Tibial nerve (tissue), 4 donors: ENCODE measurements at regions not wholly inside any gene's neighbourhood (a gene's known extent, or its start where the extent isn't known, plus 50 kb on each side); places are given as distances from the start of the nearest gene placed in this dataset.

ENCODE experiments used
- DNase-seq, 2 donors: peaks; one replicate each; pipeline ENCODE4 v3.0.0-alpha.2; 2019; ENCODE audit warnings: low spot score in 2 of 2
- H3K27ac ChIP-seq, 4 donors: fragments of 200-600 bp; sonication (generic) in 3 of 4; one replicate each; pipeline ENCODE4 v1.5.1; 2017 to 2019; ENCODE audit warnings: mild to moderate bottlenecking in 1 of 4
- H3K27me3 ChIP-seq, 2 donors: fragments of 200-600 bp; sonication (generic) in 1 of 2; one replicate each; pipeline versions ENCODE4 v1.5.1 to v1.6.0; 2017 to 2019
- H3K36me3 ChIP-seq, 3 donors: fragments of 200-600 bp; sonication (generic); one replicate each; pipeline ENCODE4 v1.5.1; 2018 to 2019
- H3K4me1 ChIP-seq, 4 donors: fragments of 200-600 bp; sonication (generic) in 3 of 4; one replicate each; pipeline ENCODE4 v1.5.1; 2017 to 2019
- H3K4me3 ChIP-seq, 4 donors: fragments of 200-600 bp; sonication (generic) in 3 of 4; one replicate each; pipeline ENCODE4 v1.5.1; 2017 to 2019; ENCODE audit warnings: mild to moderate bottlenecking in 1 of 4, moderate library complexity in 1 of 4
- H3K9me3 ChIP-seq, 4 donors: fragments of 200-600 bp; sonication (generic) in 3 of 4; one replicate each; pipeline ENCODE4 v1.5.1; 2017 to 2019
- CTCF ChIP-seq, 5 experiments: fragments of 200-600 bp in 3 of 5; fragments of 450-650 bp in 2 of 5; sonication (generic) in 3 of 5; IDR thresholded peaks; one replicate each; pipeline ENCODE4 v1.5.1; 2016 to 2019; ENCODE audit warnings: antibody characterized with exemption in 5 of 5, mild to moderate bottlenecking in 3 of 5, moderate library complexity in 2 of 5
- EP300 ChIP-seq, 2 donors: sonication (generic); formaldehyde crosslinking; IDR thresholded peaks; one replicate each; pipeline ENCODE4 v1.6.1; 2017; ENCODE audit warnings: antibody characterized with exemption in 2 of 2, mild to moderate bottlenecking in 1 of 2
- POLR2A ChIP-seq, 2 donors: fragments of 450-650 bp; IDR thresholded peaks; one replicate each; pipeline ENCODE4 v1.6.1; 2017; ENCODE audit warnings: antibody characterized with exemption in 2 of 2, mild to moderate bottlenecking in 2 of 2, moderate library complexity in 2 of 2
- WGBS, 2 donors: methylation state at CpG; one replicate each; pipeline ENCODE4 v1.1.5; 2018; 5-methylcytosine and 5-hydroxymethylcytosine counted together

DNA sequence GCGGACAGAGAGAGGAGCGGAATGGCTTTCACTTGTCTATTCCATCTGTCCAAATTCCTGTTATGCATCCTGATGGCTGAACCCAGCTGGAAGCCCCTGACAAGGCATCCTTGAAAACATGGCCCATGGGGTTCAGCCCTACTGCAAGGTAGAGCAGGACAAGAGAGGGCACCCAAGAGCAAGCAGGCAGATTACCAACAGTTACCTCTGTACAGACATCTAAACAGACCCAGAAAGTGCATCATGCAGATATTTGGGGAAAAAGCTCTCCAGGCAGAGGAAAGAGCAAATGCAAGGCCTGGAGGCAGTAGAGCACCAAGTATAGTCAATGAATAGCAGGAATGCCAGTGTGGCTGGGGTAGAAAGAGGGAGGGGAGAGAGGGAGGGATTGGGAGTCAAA is 407.5 kb downstream of the PCNX1 start:
- WGBS, 2 donors = 100% methylated on average over 2 of the region's 2 CpGs
- H3K27ac ChIP-seq = no peak overlapping the region
- no peaks in the 10 kb centered on the region for H3K27me3 ChIP-seq
- H3K9me3 ChIP-seq = no peaks in the 10 kb centered on the region
- H3K4me3 ChIP-seq = no peak overlapping the region
- H3K4me1 ChIP-seq = peaks cover 0 to 12% (median 2%) of the 10 kb centered on the region in 4 donors
- no peaks in the 10 kb centered on the region for H3K36me3 ChIP-seq
- DNase-seq = no peak
- TF ChIP-seq POLR2A (IDR thresholded peaks at IDR 0.05) (no peak), EP300 (IDR thresholded peaks at IDR 0.05) (no peak), CTCF (IDR thresholded peaks at IDR 0.05) (no peak)

DNA sequence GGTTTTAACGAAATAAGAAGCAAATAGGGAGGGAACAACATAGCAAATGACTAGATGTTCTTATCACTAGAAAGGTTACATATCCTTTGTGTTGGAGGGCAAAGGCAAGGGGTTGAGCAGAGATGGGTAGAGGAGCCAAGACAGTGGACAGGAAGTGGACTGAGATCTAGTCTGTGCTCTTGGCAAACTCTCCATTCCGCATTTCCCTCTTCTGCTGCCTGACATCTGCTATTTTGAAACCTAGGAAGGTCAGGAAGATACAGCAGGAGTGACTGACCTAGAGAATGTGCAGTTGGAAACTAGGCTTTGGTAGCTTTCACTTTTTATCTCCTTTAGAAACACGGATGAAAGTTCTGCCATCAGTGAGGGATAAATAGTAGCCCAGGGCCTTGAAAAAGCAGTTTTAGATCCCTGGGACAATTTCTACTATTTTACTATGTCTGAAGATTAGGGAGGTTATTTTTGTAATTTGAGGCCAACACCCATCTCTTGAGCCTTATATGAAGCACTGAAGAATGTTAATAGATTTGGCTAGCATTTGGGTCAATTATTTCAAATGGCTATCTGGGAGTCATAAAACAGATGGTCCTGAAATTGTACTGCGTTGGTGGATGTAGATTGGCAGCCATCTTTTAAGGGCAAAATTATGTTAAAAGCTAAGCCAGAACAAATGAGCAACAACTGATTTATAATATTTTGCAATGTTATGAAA is 410.3 kb downstream of the PCNX1 start:
- Histone ChIP-seq H3K9me3 (no peaks in the 10 kb centered on the region), H3K36me3 (no peaks in the 10 kb centered on the region), H3K27ac (peak overlapping the region in 2 of 4 donors; percentile 50 to 51), H3K4me3 (no peak overlapping the region), H3K27me3 (no peaks in the 10 kb centered on the region), H3K4me1 (peaks cover 0 to 19% (median 2%) of the 10 kb centered on the region in 4 donors)
- WGBS, 2 donors = 54 to 58% methylated on average over 4 of the region's 4 CpGs
- TF ChIP-seq CTCF (IDR thresholded peaks at IDR 0.05) (no peak), POLR2A (IDR thresholded peaks at IDR 0.05) (no peak), EP300 (IDR thresholded peaks at IDR 0.05) (no peak)
- DNase-seq = no peak

DNA sequence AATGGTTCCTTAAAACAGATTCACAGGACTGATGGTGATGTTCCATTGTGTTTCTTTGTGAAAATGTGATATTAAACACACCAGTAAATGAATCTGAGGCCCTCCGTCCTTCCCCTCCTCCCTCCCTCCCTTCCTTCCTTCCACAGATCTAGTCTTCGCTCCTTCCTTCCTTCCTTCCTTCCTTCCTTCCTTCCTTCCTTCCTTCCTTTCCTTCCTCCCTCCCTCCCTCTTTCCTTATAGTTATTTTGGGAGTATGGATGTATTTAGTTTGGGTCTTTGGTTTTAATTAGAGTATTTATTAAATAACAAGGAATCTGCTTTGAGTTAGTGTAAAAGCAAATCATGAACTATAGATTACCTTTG is 410.8 kb downstream of the PCNX1 start:
- Histone ChIP-seq H3K27me3 (no peaks in the 10 kb centered on the region), H3K4me1 (peaks cover 0 to 25% (median 4%) of the 10 kb centered on the region in 4 donors), H3K27ac (peak overlapping the region in 2 of 4 donors; percentile 50 to 51), H3K36me3 (no peaks in the 10 kb centered on the region), H3K9me3 (no peaks in the 10 kb centered on the region), H3K4me3 (no peak overlapping the region)
- TF ChIP-seq EP300 (IDR thresholded peaks at IDR 0.05) (no peak), POLR2A (IDR thresholded peaks at IDR 0.05) (no peak), CTCF (IDR thresholded peaks at IDR 0.05) (no peak)
- 79 to 82% methylated on average over 2 of the region's 2 CpGs for WGBS, 2 donors
- DNase-seq = no peak

DNA sequence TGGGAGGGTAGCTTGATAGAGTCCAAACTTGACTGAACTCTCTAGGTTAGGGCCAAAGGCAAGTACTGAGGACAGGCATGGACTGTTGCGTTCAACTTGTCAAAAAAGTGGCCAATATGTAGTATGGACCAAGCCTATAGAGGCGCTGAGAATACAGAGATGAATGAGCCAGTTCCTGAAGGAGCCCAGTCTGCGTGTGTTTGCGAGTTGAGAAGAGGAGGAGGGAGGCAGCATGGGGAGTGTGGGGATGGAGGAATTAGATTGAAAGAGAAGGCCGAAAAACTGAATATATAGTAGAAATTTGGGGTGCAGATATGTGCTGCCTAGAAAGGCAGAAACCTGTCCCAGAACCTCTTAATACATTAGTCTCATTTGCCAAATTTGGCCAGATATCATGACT is 412.4 kb downstream of the PCNX1 start:
- no peak for TF ChIP-seq POLR2A (IDR thresholded peaks at IDR 0.05)
- no peak for TF ChIP-seq EP300 (IDR thresholded peaks at IDR 0.05)
- TF ChIP-seq CTCF (IDR thresholded peaks at IDR 0.05) = no peak
- no peaks in the 10 kb centered on the region for H3K36me3 ChIP-seq
- no peak for DNase-seq
- no peaks in the 10 kb centered on the region for H3K27me3 ChIP-seq
- WGBS, 2 donors = 10 to 14% methylated on average over 5 of the region's 5 CpGs
- H3K4me3 ChIP-seq = peak overlapping the region; percentile 68 to 99 (median 81)
- H3K9me3 ChIP-seq = no peaks in the 10 kb centered on the region
- H3K27ac ChIP-seq = peak overlapping the region; percentile 97 to 99 (median 99)
- peaks cover 0 to 41% (median 9%) of the 10 kb centered on the region in 4 donors for H3K4me1 ChIP-seq

DNA sequence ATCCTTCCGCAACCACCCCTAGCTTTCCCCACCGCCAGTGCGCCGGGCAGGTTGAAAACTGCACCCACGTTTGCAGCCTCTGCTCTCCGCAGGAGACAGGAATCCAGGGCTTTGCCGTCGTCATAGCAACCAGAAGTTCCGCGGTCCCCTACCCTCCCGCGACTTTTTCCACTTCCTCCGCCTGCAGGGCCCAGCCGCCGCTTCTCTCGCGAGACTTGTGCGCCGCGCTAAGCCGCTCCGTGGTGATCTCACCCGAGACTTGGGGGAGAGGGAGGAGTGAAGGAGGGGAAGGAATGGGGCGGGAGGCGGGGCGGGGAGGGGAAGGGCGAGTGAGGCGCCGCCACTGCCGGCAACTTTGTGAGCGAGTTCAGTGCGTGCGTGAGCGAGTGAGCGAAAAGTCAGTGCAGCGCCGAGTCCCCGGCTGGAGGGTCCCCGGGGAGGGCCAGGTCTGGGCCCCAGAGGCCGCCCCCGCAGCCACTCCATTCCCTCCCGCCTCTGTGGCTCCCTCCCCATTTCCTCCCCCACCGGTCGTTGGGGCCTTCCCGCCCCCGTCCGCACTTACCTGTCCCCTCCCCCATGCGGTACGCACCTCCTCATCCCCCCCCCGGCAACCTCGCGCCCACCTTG is 413.0 kb downstream of the PCNX1 start, which contains the start of gene SIPA1L1:
Gene SIPA1L1, plus strand, starts transcription at position 370 of the 627 bp plus-strand sequence.
- TF ChIP-seq CTCF (IDR thresholded peaks at IDR 0.05) (peak in 1 of 5 experiments; percentile 39), EP300 (IDR thresholded peaks at IDR 0.05) (peak; percentile 43 to 97), POLR2A (IDR thresholded peaks at IDR 0.05) (peak; percentile 63 to 87)
- peak; percentile 92 to 93 for DNase-seq
- Histone ChIP-seq H3K4me3 (peak within 1 kb of the TSS; percentile 68 to 99 (median 81)), H3K27me3 (no peaks in the 10 kb centered on the region), H3K4me1 (peaks cover 0 to 46% (median 10%) of the 10 kb centered on the region in 4 donors), H3K36me3 (no peaks in the 10 kb centered on the region), H3K9me3 (no peaks in the 10 kb centered on the region), H3K27ac (peak within 1 kb of the TSS; percentile 97 to 99 (median 99))
- 1% methylated on average over 40 of the region's 52 CpGs for WGBS, 2 donors
